Upper lobe of right lung (tissue), 1 donor: ENCODE measurements at regions not wholly inside any gene's neighbourhood (a gene's known extent, or its start where the extent isn't known, plus 50 kb on each side); places are given as distances from the start of the nearest gene placed in this dataset.
A peak's percentile ranks its signal among the peaks of the same experiment; 100 is the strongest.

ENCODE experiments used
- ATAC-seq: fragments of 200-7000 bp; cut with Tn5 transposase; one replicate; pipeline ENCODE4 v1.9.1; 2020; ENCODE audit warnings: mild to moderate bottlenecking, moderate library complexity
- DNase-seq: peaks from one replicate; pipeline ENCODE4 v3.0.0-alpha.2; 2020
- H3K27ac ChIP-seq: fragments of 200-600 bp; one replicate; pipeline ENCODE4 v1.8.0; 2022
- H3K27me3 ChIP-seq: fragments of 200-600 bp; one replicate; pipeline ENCODE4 v1.8.0; 2022; ENCODE audit warnings: mild to moderate bottlenecking
- H3K36me3 ChIP-seq: fragments of 200-600 bp; one replicate; pipeline ENCODE4 v1.8.0; 2022
- H3K4me1 ChIP-seq: fragments of 200-600 bp; one replicate; pipeline ENCODE4 v1.8.0; 2022
- H3K4me3 ChIP-seq: fragments of 200-600 bp; one replicate; pipeline ENCODE4 v1.8.0; 2022; ENCODE audit warnings: mild to moderate bottlenecking
- H3K9me3 ChIP-seq: fragments of 200-600 bp; one replicate; pipeline ENCODE4 v1.8.0; 2022
- CTCF ChIP-seq: fragments of 200-600 bp; IDR thresholded peaks from one replicate; pipeline ENCODE4 v1.8.0; 2022; ENCODE audit warnings: antibody characterized with exemption
- intact Hi-C: fragments of 100-400 bp; cut with DNase I; formaldehyde crosslinking; loops from one replicate; pipeline ENCODE4 v1.11.0; 2022
- donor health status: DM: no; HTN: yes; CAD: no; lungs with severe emphysema.

GRCh38 chr14:22699801-22700564 is 55.8 kb upstream of the OR6J1 start:
- ATAC-seq (peak; percentile 56), DNase-seq (no peak)
- Histone ChIP-seq H3K4me1 (no peaks in the 10 kb centered on the region), H3K27ac (no peak overlapping the region), H3K9me3 (no peaks in the 10 kb centered on the region), H3K36me3 (no peaks in the 10 kb centered on the region), H3K27me3 (no peaks in the 10 kb centered on the region), H3K4me3 (no peak overlapping the region)
- no peak for TF ChIP-seq CTCF
- intact Hi-C loops = no loop called here

GRCh38 chr14:22713631-22713950 is 52.9 kb upstream of the OXA1L start:
- no peak for ATAC-seq
- peaks cover 5% of the 10 kb centered on the region for H3K4me1 ChIP-seq
- H3K36me3 ChIP-seq = no peaks in the 10 kb centered on the region
- intact Hi-C loops = no loop called here
- H3K4me3 ChIP-seq = peak overlapping the region; percentile 47
- peaks cover 17% of the 10 kb centered on the region for H3K27me3 ChIP-seq
- no peak overlapping the region for H3K27ac ChIP-seq
- no peaks in the 10 kb centered on the region for H3K9me3 ChIP-seq
- DNase-seq = no peak
- TF ChIP-seq CTCF = no peak

GRCh38 chr14:22715186-22715812 is 51.2 kb upstream of the OXA1L start:
- ATAC-seq (no peak), DNase-seq (no peak)
- peaks cover 5% of the 10 kb centered on the region for H3K4me1 ChIP-seq
- no peaks in the 10 kb centered on the region for H3K36me3 ChIP-seq
- no peaks in the 10 kb centered on the region for H3K9me3 ChIP-seq
- no peak for TF ChIP-seq CTCF
- H3K27ac ChIP-seq = no peak overlapping the region
- intact Hi-C loops = no loop called here
- peaks cover 12% of the 10 kb centered on the region for H3K27me3 ChIP-seq
- no peak overlapping the region for H3K4me3 ChIP-seq

GRCh38 chr14:22715890-22716289 is 50.6 kb upstream of the OXA1L start:
- ATAC-seq = no peak

More at GRCh38 chr14:22715890-22716289, 50.6 kb upstream of the OXA1L start:
- no peak for DNase-seq
- Histone ChIP-seq H3K27me3 (peaks cover 11% of the 10 kb centered on the region), H3K9me3 (no peaks in the 10 kb centered on the region), H3K36me3 (no peaks in the 10 kb centered on the region), H3K4me3 (no peak overlapping the region), H3K4me1 (peaks cover 5% of the 10 kb centered on the region), H3K27ac (no peak overlapping the region)
- intact Hi-C loops = no loop called here
- TF ChIP-seq CTCF = no peak
